Urothelium cell line (cell line): ENCODE measurements at regions not wholly inside any gene's neighbourhood (a gene's known extent, or its start where the extent isn't known, plus 50 kb on each side); places are given as distances from the start of the nearest gene placed in this dataset.

Source experiments
- DNase-seq: peaks from one replicate; pipeline ENCODE4 v3.0.0; 2011; ENCODE audit warnings: low spot score, mixed read lengths
- FAIRE-seq: peaks from 2 replicates; lab custom pipeline; 2011; peaks lifted over from hg19 to GRCh38; lab: Jason Lieb, UNC

- FAIRE-seq (no peak), DNase-seq (no peak)
Measured at GRCh38 chr2:181828122-181828705, 63.3 kb upstream of the ITPRID2 start.

- DNase-seq (no peak), FAIRE-seq (no peak)
Measured at GRCh38 chr2:181829230-181829629, 62.3 kb upstream of the ITPRID2 start.

- FAIRE-seq = no peak
- DNase-seq = no peak
Measured at GRCh38 chr2:181832015-181832414, 59.5 kb upstream of the ITPRID2 start.

GRCh38 chr2:181836583-181836982, 54.9 kb upstream of the ITPRID2 start:
- no peak for DNase-seq
- FAIRE-seq = no peak

- DNase-seq (no peak), FAIRE-seq (no peak)
Measured at GRCh38 chr2:181837563-181837962, 54.0 kb upstream of the ITPRID2 start.

- no peak for DNase-seq
- FAIRE-seq = no peak
Measured at GRCh38 chr2:181839811-181840210, 51.7 kb upstream of the ITPRID2 start.

GRCh38 chr2:181841079-181841478, 50.5 kb upstream of the ITPRID2 start:
- FAIRE-seq (no peak), DNase-seq (no peak)
